Head of caudate nucleus (tissue), 42 donors: ENCODE measurements at regions not wholly inside any gene's neighbourhood (a gene's known extent, or its start where the extent isn't known, plus 50 kb on each side); places are given as distances from the start of the nearest gene placed in this dataset.

Experiments used
- DNase-seq, 42 donors: peaks; one replicate each; pipeline versions ENCODE4 v3.0.0 to v3.0.0-alpha.2; 2020 to 2021; ENCODE audit warnings: mixed read lengths in 7 of 42
- intact Hi-C: fragments of 100-400 bp; cut with DNase I; formaldehyde crosslinking; loops from one replicate; pipeline ENCODE4 v1.15.0; 2022

- DNase-seq, result no peak
- intact Hi-C loops, result no loop called here
Observed at GRCh38 chr1:38763121-38763520, 96.5 kb downstream of the RRAGC start.

- DNase-seq, result no peak
- intact Hi-C loops, result no loop called here
Observed at GRCh38 chr1:38760562-38760961, 99.0 kb downstream of the RRAGC start.

GRCh38 chr1:38758820-38759219, 100.8 kb downstream of the RRAGC start:
- DNase-seq, result peak in 20 of 42 donors; percentile 14 to 77 (median 38)

GRCh38 chr1:38746941-38747600, 112.5 kb downstream of the RRAGC start:
- intact Hi-C loops, result no loop called here
- DNase-seq, result no peak

More at GRCh38 chr1:38758820-38759219, 100.8 kb downstream of the RRAGC start:
- intact Hi-C loops, result no loop called here

DNA sequence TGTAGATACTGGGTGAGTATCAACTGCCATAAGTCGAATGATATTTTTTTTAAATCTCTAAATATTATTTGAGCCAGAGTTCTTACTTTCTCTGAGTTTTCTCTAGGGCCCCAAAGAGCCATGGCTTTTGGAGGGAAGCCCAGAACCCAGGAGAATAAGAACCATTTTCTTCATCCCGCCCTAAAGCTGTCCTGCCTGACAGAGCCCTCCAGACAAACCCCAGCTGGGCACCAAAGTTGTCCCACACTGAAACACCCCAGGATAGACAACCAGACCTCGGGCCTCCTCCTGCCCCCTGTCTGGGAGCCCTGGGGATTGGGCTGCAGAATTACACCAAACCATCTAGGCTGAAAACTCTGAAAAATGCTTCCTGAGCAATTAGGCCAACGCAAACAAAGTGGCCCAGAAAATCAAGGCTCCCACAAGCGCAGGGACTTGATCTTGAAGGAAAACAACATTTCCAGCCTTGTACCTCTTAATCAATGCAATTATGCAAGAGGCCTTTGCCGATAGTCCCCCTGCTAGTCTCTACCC, 113.1 kb downstream of the RRAGC start:
- no peak for DNase-seq

DNA sequence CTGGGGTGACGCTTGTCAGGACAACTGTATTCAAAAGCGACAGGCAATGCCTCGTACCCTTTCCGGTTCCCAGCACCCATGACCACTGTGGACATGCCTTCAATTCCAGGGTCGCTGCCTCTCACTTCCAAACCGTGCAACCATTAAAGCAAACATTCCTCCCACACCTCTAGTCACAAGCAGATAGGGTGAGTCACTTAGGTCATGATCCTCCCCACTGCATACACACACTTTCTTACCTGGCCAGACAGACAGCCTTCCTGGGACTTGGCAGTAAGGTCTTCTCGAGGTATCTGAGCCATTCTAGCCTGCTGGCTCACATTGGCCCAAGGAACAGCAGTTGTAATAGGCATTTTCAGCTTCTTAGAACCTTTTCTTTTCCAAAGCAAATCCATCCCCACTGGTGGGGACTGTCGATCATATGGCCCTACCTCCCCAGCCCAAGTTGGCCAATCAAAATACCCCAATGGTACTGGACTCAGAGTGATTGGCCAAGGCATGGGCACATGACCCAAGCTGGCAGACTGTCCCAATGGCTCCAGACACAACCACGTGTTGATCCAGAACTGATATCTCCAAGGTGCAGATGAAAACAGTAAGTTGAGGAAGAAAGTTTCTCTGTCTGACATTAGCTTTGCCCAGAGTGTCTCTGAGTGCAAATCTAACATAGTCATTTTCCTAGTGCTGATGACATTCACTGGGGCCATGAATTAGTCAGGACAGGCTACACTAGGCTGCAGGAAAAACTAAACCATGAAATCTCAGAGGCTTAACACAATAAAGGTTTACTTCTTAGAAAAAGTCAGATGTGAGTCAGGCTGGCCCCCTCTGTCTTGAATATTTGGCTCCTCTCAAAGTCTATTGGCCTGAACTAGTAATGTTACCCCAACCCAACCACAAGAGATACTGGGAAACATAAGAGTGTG, 113.8 kb downstream of the RRAGC start:
- DNase-seq, result no peak
- intact Hi-C loops, result no loop called here

More for the DNA sequence above, 113.1 kb downstream of the RRAGC start:
- intact Hi-C loops, result no loop called here

DNA sequence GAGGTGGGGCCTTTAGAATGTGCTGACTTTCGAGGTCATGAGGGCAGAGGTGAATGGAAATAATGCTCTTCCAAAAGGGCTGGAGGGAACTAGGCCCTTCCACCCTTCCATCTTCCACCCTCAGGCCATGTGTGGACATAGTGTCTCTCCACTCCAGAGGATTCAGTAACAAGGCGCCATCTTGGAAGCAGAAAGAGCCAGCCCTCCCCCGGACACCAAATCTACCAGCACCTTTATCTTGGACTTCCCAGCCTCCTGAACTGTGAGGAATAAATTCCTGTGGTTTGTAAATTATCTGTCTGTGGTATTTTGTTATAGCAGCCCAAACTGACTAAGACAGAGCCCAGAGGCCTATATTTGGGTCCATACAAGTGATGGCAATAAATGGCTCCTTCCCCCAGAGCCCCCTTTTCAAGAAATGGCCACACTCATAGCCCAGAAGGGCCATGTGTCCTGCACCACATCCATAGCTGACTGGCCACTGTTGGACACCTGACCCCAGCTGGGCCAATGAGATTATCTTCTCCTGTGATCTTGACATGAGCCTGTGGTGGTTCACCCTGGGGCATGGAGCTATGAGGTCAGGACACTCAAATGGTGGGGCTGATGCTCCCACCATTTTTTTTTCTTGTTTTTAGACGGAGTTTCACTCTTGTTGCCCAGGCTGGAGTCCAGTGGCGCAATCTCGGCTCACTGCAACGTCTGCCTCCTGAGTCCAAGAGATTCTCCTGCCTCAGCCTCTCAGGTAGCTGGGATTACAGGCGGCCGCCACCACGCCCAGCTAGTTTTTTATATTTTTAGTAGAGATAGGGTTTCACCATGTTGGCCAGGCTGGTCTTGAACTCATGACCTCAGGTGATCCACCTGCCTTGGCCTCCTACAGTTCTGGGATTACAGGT, 114.9 kb downstream of the RRAGC start:
- intact Hi-C loops, result no loop called here

GRCh38 chr1:38743184-38743583, 116.4 kb downstream of the RRAGC start:
- DNase-seq, result no peak
- intact Hi-C loops, result no loop called here

More for the DNA sequence above, 114.9 kb downstream of the RRAGC start:
- no peak for DNase-seq

DNA sequence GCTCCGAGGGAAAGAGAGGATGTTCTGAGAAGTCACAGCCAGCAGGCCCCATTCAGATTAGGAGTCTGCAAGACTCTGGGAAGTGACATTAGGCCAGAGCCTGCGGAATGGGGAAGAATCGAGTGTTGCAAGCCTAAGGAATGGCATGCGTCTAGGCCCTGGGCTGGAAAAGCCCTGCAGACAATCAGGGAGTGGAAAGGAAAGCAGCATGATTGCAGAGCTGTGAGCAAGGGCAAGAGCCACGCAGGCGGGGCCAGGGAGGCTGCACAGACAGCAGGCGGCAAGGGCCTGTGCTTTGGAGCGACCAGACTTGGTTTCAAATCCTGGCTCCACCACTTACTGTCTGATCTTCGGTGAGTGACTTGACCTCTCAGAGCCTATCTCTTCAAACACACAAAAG, 118.2 kb downstream of the RRAGC start:
- intact Hi-C loops, result no loop called here
- no peak for DNase-seq

DNA sequence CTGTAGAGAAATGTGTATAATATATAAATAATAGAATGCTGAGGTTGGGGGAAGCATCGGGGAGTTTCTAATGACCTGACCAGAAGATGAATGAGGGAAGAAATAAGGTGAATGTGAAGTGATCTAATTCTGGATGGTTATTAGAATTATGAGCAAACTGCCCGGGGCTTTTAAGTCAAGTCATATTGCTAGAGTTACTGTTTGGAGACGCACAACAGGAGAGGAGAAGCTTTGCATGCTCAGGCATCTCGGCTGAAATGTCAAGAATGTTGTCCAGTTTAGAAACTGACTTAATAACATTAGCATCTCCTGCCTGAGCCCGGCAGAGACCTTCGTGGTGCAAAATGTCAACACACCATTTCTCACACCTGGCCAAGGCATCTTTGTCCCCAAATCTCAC, 119.1 kb downstream of the RRAGC start:
- no peak for DNase-seq
- intact Hi-C loops, result no loop called here

DNA sequence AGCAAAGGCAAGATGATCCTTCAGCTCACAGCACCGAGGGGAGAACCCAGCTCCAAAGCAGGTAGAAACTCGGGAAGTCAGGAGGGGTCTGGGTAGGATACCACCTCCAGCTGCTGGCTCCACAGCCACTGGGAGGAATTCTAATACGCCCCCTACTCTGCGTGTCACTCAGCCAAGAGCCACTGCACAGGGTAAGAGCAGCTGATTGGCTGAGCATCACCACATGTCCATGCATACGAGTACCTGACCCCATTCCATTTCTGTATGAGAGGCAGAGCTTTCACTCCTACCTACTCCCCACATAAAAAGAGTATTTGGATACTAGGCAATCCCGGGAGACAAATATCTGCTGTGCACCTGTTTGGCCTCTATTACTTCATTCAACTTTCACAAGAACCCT, 121.4 kb downstream of the RRAGC start:
- DNase-seq, result peak in 5 of 42 donors; percentile 9 to 28 (median 18)
- intact Hi-C loops, result no loop called here

- no peak for DNase-seq
- intact Hi-C loops, result no loop called here
Observed at GRCh38 chr1:38736399-38736798, 123.2 kb downstream of the RRAGC start.

DNA sequence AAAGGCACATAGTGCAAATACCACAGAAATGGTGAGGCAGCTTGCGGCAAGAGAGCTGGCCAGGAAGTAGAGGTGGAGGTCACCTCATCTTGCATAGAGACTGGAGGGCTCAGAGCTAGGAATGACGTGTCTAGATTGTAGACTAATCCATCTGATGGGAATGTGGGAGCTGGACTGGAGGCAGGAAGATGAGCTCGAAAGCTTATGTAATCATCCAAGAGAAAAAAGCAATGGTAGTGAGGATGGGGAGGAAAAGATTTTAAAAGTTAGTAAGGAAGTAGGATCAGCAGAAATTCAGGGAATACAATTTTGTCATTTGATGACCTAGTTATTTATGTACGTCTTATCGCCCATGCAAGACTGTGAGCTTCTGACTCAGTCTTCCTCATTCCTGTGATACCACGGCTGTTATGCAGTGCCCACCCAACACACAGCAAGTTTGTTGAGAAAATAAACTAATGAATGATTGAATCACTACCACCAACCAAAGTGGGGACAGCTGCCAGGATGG, 123.9 kb downstream of the RRAGC start:
- DNase-seq, result no peak
- intact Hi-C loops, result no loop called here

GRCh38 chr1:38733761-38734160, 125.8 kb downstream of the RRAGC start:
- intact Hi-C loops, result no loop called here
- DNase-seq, result no peak

- intact Hi-C loops, result no loop called here
- no peak for DNase-seq
Observed at GRCh38 chr1:38730511-38731397, 128.8 kb downstream of the RRAGC start.

DNA sequence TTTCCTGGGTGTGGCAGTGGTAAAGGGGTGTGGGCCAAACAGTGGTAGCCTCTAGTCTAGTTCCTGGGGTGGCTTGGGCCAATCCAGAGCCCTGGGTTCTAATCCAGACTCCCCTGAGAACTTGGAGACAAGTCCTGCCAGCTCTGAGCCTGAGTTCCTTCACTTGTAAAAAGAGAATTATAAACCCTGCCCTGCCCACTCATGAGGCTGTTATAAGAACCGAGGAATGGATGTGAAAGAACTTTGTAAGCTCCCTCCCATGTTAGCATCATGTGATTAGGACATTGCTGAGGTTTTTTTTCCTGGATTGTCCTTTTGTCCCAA, 131.0 kb downstream of the RRAGC start:
- DNase-seq, result no peak
- intact Hi-C loops, result no loop called here

- intact Hi-C loops, result no loop called here
- DNase-seq, result peak in 41 of 42 donors; percentile 3 to 83 (median 44)
Observed at GRCh38 chr1:38727684-38728584, 131.6 kb downstream of the RRAGC start.
